Endothelial cell of umbilical vein (primary cell): ENCODE measurements at regions not wholly inside any gene's neighbourhood (a gene's known extent, or its start where the extent isn't known, plus 50 kb on each side); places are given as distances from the start of the nearest gene placed in this dataset.
"Not testable (repeated sequence)": the region's sequence is repeated elsewhere in the genome, so short reads cannot be mapped to it uniquely, and the experiment has no call there.

Experiments
- BruUV-seq: library from RNA; stranded (reverse); fragments of 400-500 nt; replicated peaks from 2 replicates; lab custom pipeline; 2021; lab: Mats Ljungman, UMichigan
- CTCF ChIA-PET: fragments of 300-600, 350-600 bp; sonication (Branson Sonifier 250); formaldehyde crosslinking; loops from one replicate; lab custom pipeline; 2021; ENCODE audit warnings: antibody characterized with exemption, inconsistent platforms; lab: Charles Lee
- POLR2A ChIA-PET: fragments of 300-600, 350-600 bp; sonication (Branson Sonifier 250); formaldehyde crosslinking; loops from one replicate; lab custom pipeline; 2021; ENCODE audit warnings: antibody characterized with exemption, inconsistent platforms; lab: Charles Lee
- DNase-seq: peaks from one replicate; pipeline ENCODE4 v3.0.0-alpha.2; 2011; ENCODE audit warnings: low read depth, low spot score
- FAIRE-seq: peaks from 2 replicates; lab custom pipeline; 2011; peaks lifted over from hg19 to GRCh38; lab: Jason Lieb, UNC
- H2AFZ ChIP-seq: 2 replicates; pipeline ENCODE4 v1.6.0; 2012; ENCODE audit warnings: low read depth, low read length, control low read depth, inconsistent platforms
- H3K27ac ChIP-seq: 2 replicates; pipeline ENCODE4 v1.5.1; 2011; ENCODE audit warnings: low read depth, mild to moderate bottlenecking, control low read depth, low read length, moderate library complexity; ENCODE audit not compliant: insufficient read depth
- H3K27me3 ChIP-seq, 2 experiments: 2 replicates each; pipeline versions ENCODE4 v1.6.0 to v1.6.1; 2011; ENCODE audit warnings: low read length in 2 of 2, mixed read lengths in 1 of 2; ENCODE audit not compliant: control insufficient read depth in 2 of 2, insufficient read depth in 2 of 2
- H3K36me3 ChIP-seq, 2 experiments: 2 replicates in 1 of 2; 3 replicates in 1 of 2; pipeline ENCODE4 v1.5.1; 2011; ENCODE audit warnings: low read length in 2 of 2, mild to moderate bottlenecking in 1 of 2, moderate library complexity in 1 of 2; ENCODE audit not compliant: control insufficient read depth in 2 of 2, insufficient read depth in 2 of 2; ENCODE audit errors: extremely low read depth in 1 of 2
- H3K4me1 ChIP-seq: 3 replicates; pipeline ENCODE4 v1.5.1; 2011; ENCODE audit warnings: mild to moderate bottlenecking, low read length; ENCODE audit not compliant: control insufficient read depth, insufficient read depth; ENCODE audit errors: extremely low read depth
- H3K4me2 ChIP-seq: 2 replicates; pipeline ENCODE4 v1.6.1; 2011; ENCODE audit warnings: low read length, control low read depth, mixed read lengths; ENCODE audit not compliant: insufficient read depth
- H3K4me3 ChIP-seq, 3 experiments: fragments of 200-600 bp in 1 of 3; sonication (generic), shearing (Covaris generic) in 1 of 3; replicated peaks in 1 of 3; 2 replicates each; pipeline ENCODE4 v1.5.1; 2011 to 2016; ENCODE audit warnings: control low read depth in 3 of 3, low read length in 3 of 3, mild to moderate bottlenecking in 2 of 3, inconsistent platforms in 1 of 3, low read depth in 1 of 3, moderate library complexity in 1 of 3; ENCODE audit not compliant: insufficient read depth in 1 of 3
- H3K79me2 ChIP-seq: 2 replicates; pipeline ENCODE4 v1.6.0; 2012; ENCODE audit warnings: low read length, inconsistent platforms; ENCODE audit not compliant: control insufficient read depth, insufficient read depth
- H3K9ac ChIP-seq: replicated peaks from 2 replicates; pipeline ENCODE3; 2011; ENCODE audit warnings: low read length, control low read depth; ENCODE audit not compliant: insufficient read depth; ENCODE audit errors: extremely low read depth
- H3K9me1 ChIP-seq: replicated peaks from 3 replicates; pipeline ENCODE4 v1.6.0; 2011; ENCODE audit warnings: mild to moderate bottlenecking, low read length; ENCODE audit not compliant: control insufficient read depth, insufficient read depth; ENCODE audit errors: extremely low read depth
- H3K9me3 ChIP-seq: replicated peaks from 2 replicates; pipeline ENCODE4 v1.5.1; 2012; ENCODE audit warnings: low read length, inconsistent platforms; ENCODE audit not compliant: control insufficient read depth, insufficient read depth
- H4K20me1 ChIP-seq: replicated peaks from 2 replicates; pipeline ENCODE3; 2011; ENCODE audit warnings: mild to moderate bottlenecking, low read length; ENCODE audit not compliant: control insufficient read depth, insufficient read depth; ENCODE audit errors: extremely low read depth
- CTCF ChIP-seq, 2 donors: IDR thresholded peaks; 1 replicate in 1 of 2; 2 replicates in 1 of 2; pipeline ENCODE4 v1.5.1; 2011; ENCODE audit warnings: low read length in 2 of 2, mild to moderate bottlenecking in 2 of 2, moderate library complexity in 2 of 2, control low read depth in 1 of 2, inconsistent platforms in 1 of 2, low read depth in 1 of 2; ENCODE audit not compliant: insufficient read depth in 1 of 2; ENCODE audit errors: extremely low read depth in 1 of 2
- EZH2 ChIP-seq: IDR thresholded peaks from 2 replicates; pipeline ENCODE4 v1.6.1; 2012; ENCODE audit warnings: borderline replicate concordance, low read depth, mild to moderate bottlenecking, moderate library complexity, low read length, inconsistent platforms; ENCODE audit not compliant: severe bottlenecking
- FOS ChIP-seq: IDR thresholded peaks from 2 replicates; pipeline ENCODE4 v1.6.1; 2011; ENCODE audit warnings: mild to moderate bottlenecking, low read length, moderate library complexity, borderline replicate concordance; ENCODE audit not compliant: insufficient read depth
- GATA2 ChIP-seq: IDR thresholded peaks from 2 replicates; pipeline ENCODE4 v1.7.0; 2011; ENCODE audit warnings: low read depth, mild to moderate bottlenecking, moderate library complexity, mixed read lengths, low read length; ENCODE audit not compliant: insufficient read length, insufficient read depth
- JUN ChIP-seq: IDR thresholded peaks from 2 replicates; pipeline ENCODE4 v1.6.1; 2011; ENCODE audit warnings: borderline replicate concordance, low read depth; ENCODE audit not compliant: insufficient read length, insufficient read depth
- MAX ChIP-seq: IDR thresholded peaks from 2 replicates; pipeline ENCODE4 v1.6.1; 2011; ENCODE audit not compliant: insufficient read depth, insufficient read length
- MYC ChIP-seq: IDR thresholded peaks from one replicate; pipeline ENCODE4 v1.6.1; 2011; ENCODE audit warnings: mild to moderate bottlenecking, low read depth, low read length
- POLR2A ChIP-seq: IDR thresholded peaks from 2 replicates; pipeline ENCODE4 v1.6.1; 2012; ENCODE audit warnings: low read depth, mild to moderate bottlenecking, control low read depth, low read length
- POLR2AphosphoS5 ChIP-seq: IDR thresholded peaks from 2 replicates; pipeline ENCODE4 v1.6.1; 2012; ENCODE audit warnings: low read depth, mild to moderate bottlenecking, control low read depth, low read length, moderate library complexity; ENCODE audit not compliant: insufficient read depth
- dilution Hi-C: fragments of 300-500 bp; cut with MboI; formaldehyde crosslinking; loops from one replicate; pipeline ENCODE4 v1.15.0; 2019; ENCODE audit warnings: low sequenced_read_pairs; ENCODE audit not compliant: extremely low pct_ligation_motif_present
- intact Hi-C: fragments of 100-400 bp; cut with micrococcal nuclease; formaldehyde crosslinking; loops from one replicate; pipeline ENCODE4 v1.10.0; 2022

- no peak overlapping the region for H2AFZ ChIP-seq
- H3K4me1 ChIP-seq = no peaks in the 10 kb centered on the region
- H3K27me3 ChIP-seq = peaks cover 0 to 2% of the 10 kb centered on the region in 2 experiments
- H3K4me3 ChIP-seq = no peak overlapping the region
- H3K9me3 ChIP-seq = no peaks in the 10 kb centered on the region
- intact Hi-C loops (no loop called here), dilution Hi-C loops (no loop called here)
- CTCF ChIA-PET = no interaction called here
- no peak for TF ChIP-seq MAX
- TF ChIP-seq POLR2AphosphoS5 = no peak
- no peak for TF ChIP-seq GATA2
- TF ChIP-seq JUN = no peak
- TF ChIP-seq EZH2 = no peak
- TF ChIP-seq POLR2A = no peak
- TF ChIP-seq MYC = no peak
- TF ChIP-seq CTCF (IDR thresholded peaks at IDR 0.05; ENCODE audit: extremely low read depth in 1 of 2, insufficient read depth in 1 of 2, low read depth in 1 of 2, low read length in 2 of 2) = no peak
- TF ChIP-seq FOS = no peak
- no peak for FAIRE-seq
- no peaks in the 10 kb centered on the region for H3K9me1 ChIP-seq
- H3K4me2 ChIP-seq = no peak overlapping the region
- H3K79me2 ChIP-seq = no peaks in the 10 kb centered on the region
- H4K20me1 ChIP-seq = no peaks in the 10 kb centered on the region
- H3K9ac ChIP-seq = no peak overlapping the region
- DNase-seq = no peak
- POLR2A ChIA-PET = no interaction called here
- no peak overlapping the region for H3K27ac ChIP-seq
- BruUV-seq = no TSS peak
- no peaks in the 10 kb centered on the region for H3K36me3 ChIP-seq
These were observed 97.9 kb downstream of the TMEM168 start for GRCh38 chr7:112692333-112692732.

GRCh38 chr7:112697211-112697610 is 93.0 kb downstream of the TMEM168 start:
- H3K4me2 ChIP-seq, BruUV-seq, dilution Hi-C loops, H2AFZ ChIP-seq, H3K9ac ChIP-seq, H3K27me3 ChIP-seq, H3K27ac ChIP-seq, CTCF ChIA-PET, H3K36me3 ChIP-seq, intact Hi-C loops, H3K9me1 ChIP-seq, H4K20me1 ChIP-seq, H3K79me2 ChIP-seq, H3K4me1 ChIP-seq, H3K4me3 ChIP-seq, POLR2A ChIA-PET, DNase-seq, FAIRE-seq, H3K9me3 ChIP-seq: not testable (repeated sequence)
